Effector CD4-positive, alpha-beta T cell (primary cell): ENCODE measurements at regions not wholly inside any gene's neighbourhood (a gene's known extent, or its start where the extent isn't known, plus 50 kb on each side); places are given as distances from the start of the nearest gene placed in this dataset.
"Not testable (repeated sequence)": the region's sequence is repeated elsewhere in the genome, so short reads cannot be mapped to it uniquely, and the experiment has no call there.

ENCODE experiments used
- DNase-seq: peaks from one replicate; pipeline ENCODE4 v3.0.0-alpha.2; 2020

- DNase-seq = no peak
These were observed 106.9 kb upstream of the BET1 start for GRCh38 chr7:94111009-94111408.

GRCh38 chr7:94115316-94115715 is 111.2 kb upstream of the BET1 start:
- DNase-seq = no peak

GRCh38 chr7:94123136-94123535 is 119.0 kb upstream of the BET1 start:
- no peak for DNase-seq

- no peak for DNase-seq
These were observed 122.9 kb upstream of the BET1 start for GRCh38 chr7:94127026-94127425.

GRCh38 chr7:94128072-94128471 is 123.9 kb upstream of the BET1 start:
- DNase-seq = no peak

GRCh38 chr7:94129443-94130140 is 125.4 kb upstream of the BET1 start:
- no peak for DNase-seq

GRCh38 chr7:94130716-94131115 is 126.6 kb upstream of the BET1 start:
- no peak for DNase-seq

- no peak for DNase-seq
These were observed 129.3 kb upstream of the BET1 start for GRCh38 chr7:94133460-94133859.

- no peak for DNase-seq
These were observed 131.0 kb upstream of the BET1 start for GRCh38 chr7:94135180-94135579.

GRCh38 chr7:94142281-94142680 is 138.1 kb upstream of the BET1 start:
- no peak for DNase-seq

- DNase-seq = no peak
These were observed 141.4 kb upstream of the BET1 start for GRCh38 chr7:94145602-94146001.

GRCh38 chr7:94146408-94146807 is 142.3 kb upstream of the BET1 start:
- DNase-seq = no peak

- no peak for DNase-seq
These were observed 145.8 kb upstream of the BET1 start for GRCh38 chr7:94149789-94150545.

GRCh38 chr7:94154182-94154581 is 150.0 kb upstream of the BET1 start:
- DNase-seq = no peak

- no peak for DNase-seq
These were observed 150.7 kb upstream of the BET1 start for GRCh38 chr7:94154858-94155257.

- DNase-seq = not testable (repeated sequence)
These were observed 153.6 kb upstream of the BET1 start for GRCh38 chr7:94157659-94158306.

GRCh38 chr7:94160719-94161435 is 156.7 kb upstream of the BET1 start:
- no peak for DNase-seq

GRCh38 chr7:94161476-94161875 is 157.3 kb upstream of the BET1 start:
- no peak for DNase-seq

GRCh38 chr7:94169682-94170081 is 165.5 kb upstream of the BET1 start:
- DNase-seq = no peak

GRCh38 chr7:94170836-94171235 is 166.7 kb upstream of the BET1 start:
- DNase-seq = no peak

- DNase-seq = no peak
These were observed 169.3 kb upstream of the BET1 start for GRCh38 chr7:94173436-94173835.

- DNase-seq = no peak
These were observed 170.2 kb upstream of the BET1 start for GRCh38 chr7:94174375-94174774.

GRCh38 chr7:94174956-94175355 is 170.8 kb upstream of the BET1 start:
- no peak for DNase-seq
